ENCODE measurements at regions not wholly inside any gene's neighbourhood (a gene's known extent, or its start where the extent isn't known, plus 50 kb on each side); places are given as distances from the start of the nearest gene placed in this dataset.
"Not testable (repeated sequence)": the region's sequence is repeated elsewhere in the genome, so short reads cannot be mapped to it uniquely, and the experiment has no call there.

- TF ChIP-seq, protein P1, sequence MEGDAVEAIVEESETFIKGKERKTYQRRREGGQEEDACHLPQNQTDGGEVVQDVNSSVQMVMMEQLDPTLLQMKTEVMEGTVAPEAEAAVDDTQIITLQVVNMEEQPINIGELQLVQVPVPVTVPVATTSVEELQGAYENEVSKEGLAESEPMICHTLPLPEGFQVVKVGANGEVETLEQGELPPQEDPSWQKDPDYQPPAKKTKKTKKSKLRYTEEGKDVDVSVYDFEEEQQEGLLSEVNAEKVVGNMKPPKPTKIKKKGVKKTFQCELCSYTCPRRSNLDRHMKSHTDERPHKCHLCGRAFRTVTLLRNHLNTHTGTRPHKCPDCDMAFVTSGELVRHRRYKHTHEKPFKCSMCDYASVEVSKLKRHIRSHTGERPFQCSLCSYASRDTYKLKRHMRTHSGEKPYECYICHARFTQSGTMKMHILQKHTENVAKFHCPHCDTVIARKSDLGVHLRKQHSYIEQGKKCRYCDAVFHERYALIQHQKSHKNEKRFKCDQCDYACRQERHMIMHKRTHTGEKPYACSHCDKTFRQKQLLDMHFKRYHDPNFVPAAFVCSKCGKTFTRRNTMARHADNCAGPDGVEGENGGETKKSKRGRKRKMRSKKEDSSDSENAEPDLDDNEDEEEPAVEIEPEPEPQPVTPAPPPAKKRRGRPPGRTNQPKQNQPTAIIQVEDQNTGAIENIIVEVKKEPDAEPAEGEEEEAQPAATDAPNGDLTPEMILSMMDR (IDR thresholded peaks at IDR 0.05) = no peak
- intact Hi-C loops (cut with DNase I) = no loop called here
- Histone ChIP-seq H3K4me1 (no peaks in the 10 kb centered on the region), H3K27ac (no peak overlapping the region), H3K9me3 (peaks cover 8% of the 10 kb centered on the region), H3K27me3 (ENCODE audit: insufficient read depth in 3 of 3, low read length in 2 of 3) (no peaks in the 10 kb centered on the region), H3K4me3 (no peak overlapping the region), H3K36me3 (ENCODE audit: insufficient read depth in 1 of 2, low read depth in 1 of 2) (no peaks in the 10 kb centered on the region)
- no peak for DNase-seq
- ATAC-seq = no peak
- 49 to 57% (median 53%) methylated on average over 4 of the region's 4 CpGs for WGBS, 3 donors
Measured at GRCh38 chr2:228432116-228432515, 250.6 kb upstream of the SPHKAP start.

DNA sequence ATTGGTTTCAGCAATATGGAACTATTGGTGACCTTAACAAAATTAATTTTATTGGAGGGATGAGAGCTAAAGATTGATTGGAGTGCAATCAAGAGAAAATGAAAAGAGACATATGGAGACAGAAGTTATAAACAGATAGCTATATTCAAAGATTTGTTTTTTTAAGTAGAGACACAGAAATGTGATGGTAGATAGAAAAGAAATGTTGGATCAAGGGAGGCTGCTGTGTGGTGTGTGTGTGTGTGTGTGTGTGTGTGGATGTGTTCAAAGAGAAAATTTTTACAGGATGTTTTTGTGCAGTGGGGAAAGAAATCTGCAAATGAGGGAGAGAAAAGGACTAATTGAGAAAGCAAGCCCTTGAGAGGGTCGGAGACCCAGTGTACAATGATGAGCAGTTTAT lies 249.5 kb upstream of the SPHKAP start:
- ATAC-seq = no peak
- Histone ChIP-seq H3K9me3 (peaks cover 15% of the 10 kb centered on the region), H3K4me1 (no peaks in the 10 kb centered on the region), H3K27me3 (ENCODE audit: insufficient read depth in 3 of 3, low read length in 2 of 3) (no peaks in the 10 kb centered on the region), H3K4me3 (no peak overlapping the region), H3K36me3 (ENCODE audit: insufficient read depth in 1 of 2, low read depth in 1 of 2) (no peaks in the 10 kb centered on the region), H3K27ac (no peak overlapping the region)
- TF ChIP-seq, protein P1 (IDR thresholded peaks at IDR 0.05) = no peak
- DNase-seq = no peak
- WGBS, 3 donors = 47 to 64% (median 62%) methylated on average over 1 of the region's 1 CpG
- intact Hi-C loops (cut with DNase I) = no loop called here

- intact Hi-C loops (cut with DNase I) = no loop called here
- WGBS, 3 donors = 25 to 33% (median 32%) methylated on average over 1 of the region's 1 CpG
- Histone ChIP-seq H3K9me3 (peaks cover 15% of the 10 kb centered on the region), H3K27ac (no peak overlapping the region), H3K27me3 (ENCODE audit: insufficient read depth in 3 of 3, low read length in 2 of 3) (no peaks in the 10 kb centered on the region), H3K4me1 (no peaks in the 10 kb centered on the region), H3K36me3 (ENCODE audit: insufficient read depth in 1 of 2, low read depth in 1 of 2) (no peaks in the 10 kb centered on the region), H3K4me3 (no peak overlapping the region)
- ATAC-seq = no peak
- no peak for DNase-seq
- TF ChIP-seq, protein P1 (IDR thresholded peaks at IDR 0.05) = no peak
Measured at GRCh38 chr2:228426502-228427216, 245.2 kb upstream of the SPHKAP start.

DNA sequence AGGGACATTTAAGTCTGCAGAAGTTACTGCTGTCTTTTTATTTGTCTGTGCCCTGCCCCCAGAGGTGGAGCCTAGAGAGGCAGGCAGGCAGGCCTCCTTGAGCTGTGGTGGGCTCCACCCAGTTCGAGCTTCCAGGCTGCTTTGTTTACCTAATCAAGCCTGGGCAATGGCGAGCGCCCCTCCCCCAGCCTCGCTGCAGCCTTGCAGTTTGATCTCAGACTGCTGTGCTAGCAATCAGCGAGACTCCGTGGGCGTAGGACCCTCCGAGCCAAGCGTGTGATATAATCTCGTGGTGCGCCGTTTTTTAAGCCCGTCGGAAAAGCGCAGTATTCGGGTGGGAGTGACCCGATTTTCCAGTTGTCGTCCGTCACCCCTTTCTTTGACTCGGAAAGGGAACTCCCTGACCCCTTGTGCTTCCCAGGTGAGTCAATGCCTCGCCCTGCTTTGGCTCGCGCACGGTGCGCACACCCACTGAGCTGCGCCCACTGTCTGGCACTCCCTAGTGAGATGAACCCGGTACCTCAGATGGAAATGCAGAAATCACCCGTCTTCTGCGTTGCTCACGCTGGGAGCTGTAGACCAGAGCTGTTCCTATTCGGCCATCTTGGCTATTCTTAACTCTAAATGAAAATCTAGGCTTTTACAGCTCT lies 244.0 kb upstream of the SPHKAP start:
- H3K4me1 ChIP-seq; DNase-seq; intact Hi-C loops (cut with DNase I); H3K27me3 ChIP-seq (ENCODE audit: insufficient read depth in 3 of 3, low read length in 2 of 3); H3K36me3 ChIP-seq (ENCODE audit: insufficient read depth in 1 of 2, low read depth in 1 of 2); H3K4me3 ChIP-seq; ATAC-seq; H3K27ac ChIP-seq: not testable (repeated sequence)
- WGBS, 3 donors = 81 to 84% (median 84%) methylated on average over 27 to 31 of the region's 31 CpGs
- H3K9me3 ChIP-seq = peaks cover 15% of the 10 kb centered on the region

GRCh38 chr2:228417956-228418355 lies 236.5 kb upstream of the SPHKAP start:
- no peaks in the 10 kb centered on the region for H3K4me1 ChIP-seq
- H3K27me3 ChIP-seq (ENCODE audit: insufficient read depth in 3 of 3, low read length in 2 of 3) = no peaks in the 10 kb centered on the region
- ATAC-seq (no peak), DNase-seq (no peak)
- H3K9me3 ChIP-seq = no peaks in the 10 kb centered on the region
- TF ChIP-seq, protein P1 (IDR thresholded peaks at IDR 0.05) = no peak
- no peaks in the 10 kb centered on the region for H3K36me3 ChIP-seq (ENCODE audit: insufficient read depth in 1 of 2, low read depth in 1 of 2)
- 19 to 31% (median 22%) methylated on average over 1 of the region's 1 CpG for WGBS, 3 donors
- no peak overlapping the region for H3K4me3 ChIP-seq
- intact Hi-C loops (cut with DNase I) = no loop called here
- no peak overlapping the region for H3K27ac ChIP-seq

Measured in psoas muscle (tissue), 7 donors.